GM21529 (cell line): ENCODE measurements at regions not wholly inside any gene's neighbourhood (a gene's known extent, or its start where the extent isn't known, plus 50 kb on each side); places are given as distances from the start of the nearest gene placed in this dataset.
"Not testable (repeated sequence)": the region's sequence is repeated elsewhere in the genome, so short reads cannot be mapped to it uniquely, and the experiment has no call there.

Experiments
- ATAC-seq: cut with Tn5 transposase; IDR thresholded peaks from one replicate; pipeline ENCODE4 v1.9.1; 2021; ENCODE audit not compliant: unreplicated experiment

- not testable (repeated sequence) for ATAC-seq
These were observed 76.5 kb upstream of the LINC00632 start for GRCh38 chrX:140633105-140633504.

- no peak for ATAC-seq
These were observed 101.4 kb upstream of the LINC00632 start for GRCh38 chrX:140608111-140608510.

- ATAC-seq, result no peak
These were observed 97.3 kb upstream of the SOX3 start for GRCh38 chrX:140602140-140602539.

- no peak for ATAC-seq
These were observed 95.0 kb upstream of the SOX3 start for GRCh38 chrX:140599851-140600250.

- no peak for ATAC-seq
These were observed 84.8 kb upstream of the SOX3 start for GRCh38 chrX:140589657-140590056.

- ATAC-seq, result no peak
These were observed 82.1 kb upstream of the SOX3 start for GRCh38 chrX:140586951-140587350.

GRCh38 chrX:140580478-140580877, 75.6 kb upstream of the SOX3 start:
- no peak for ATAC-seq

GRCh38 chrX:140572724-140573123, 67.9 kb upstream of the SOX3 start:
- peak; percentile 88 for ATAC-seq

GRCh38 chrX:140563893-140564292, 59.0 kb upstream of the SOX3 start:
- ATAC-seq, result no peak
